Esophagus (tissue), 2 donors: ENCODE measurements at regions not wholly inside any gene's neighbourhood (a gene's known extent, or its start where the extent isn't known, plus 50 kb on each side); places are given as distances from the start of the nearest gene placed in this dataset.

ENCODE experiments used
- H3K27ac ChIP-seq, 2 donors: one replicate each; pipeline ENCODE4 v1.5.1; 2013; ENCODE audit warnings: low read depth in 2 of 2, mild to moderate bottlenecking in 2 of 2, inconsistent platforms in 1 of 2, low read length in 1 of 2, moderate library complexity in 1 of 2
- H3K27me3 ChIP-seq, 2 donors: one replicate each; pipeline ENCODE4 v1.6.1; 2013; ENCODE audit warnings: low read length in 2 of 2, control low read depth in 1 of 2, mild to moderate bottlenecking in 1 of 2; ENCODE audit not compliant: insufficient read depth in 2 of 2, control insufficient read depth in 1 of 2
- H3K36me3 ChIP-seq, 2 donors: one replicate each; pipeline ENCODE4 v1.6.1; 2013; ENCODE audit warnings: low read length in 1 of 2; ENCODE audit not compliant: control insufficient read depth in 2 of 2, insufficient read depth in 2 of 2
- H3K4me1 ChIP-seq, 2 donors: one replicate each; pipeline ENCODE4 v1.6.1; 2013; ENCODE audit warnings: low read length in 1 of 2; ENCODE audit not compliant: control insufficient read depth in 2 of 2, insufficient read depth in 2 of 2
- H3K4me3 ChIP-seq, 2 donors: one replicate each; pipeline ENCODE4 v1.5.1; 2013; ENCODE audit warnings: low read length in 2 of 2, mild to moderate bottlenecking in 2 of 2, low read depth in 1 of 2, moderate library complexity in 1 of 2
- H3K9me3 ChIP-seq, 2 donors: one replicate each; pipeline ENCODE4 v1.6.1; 2013; ENCODE audit warnings: mild to moderate bottlenecking in 2 of 2, low read depth in 1 of 2, low read length in 1 of 2, moderate library complexity in 1 of 2; ENCODE audit not compliant: control insufficient read depth in 2 of 2, insufficient read depth in 1 of 2
- WGBS, 2 donors: extraction: QIAGEN DNeasy Blood & Tissue Kit; methylation state at CpG; one replicate each; pipeline ENCODE4 v1.1.7; 2013; 5-methylcytosine and 5-hydroxymethylcytosine counted together
- donor health status: healthy with polysubstance abuse.
- donor health status: Bipolar disorder and iron deficiency.

DNA sequence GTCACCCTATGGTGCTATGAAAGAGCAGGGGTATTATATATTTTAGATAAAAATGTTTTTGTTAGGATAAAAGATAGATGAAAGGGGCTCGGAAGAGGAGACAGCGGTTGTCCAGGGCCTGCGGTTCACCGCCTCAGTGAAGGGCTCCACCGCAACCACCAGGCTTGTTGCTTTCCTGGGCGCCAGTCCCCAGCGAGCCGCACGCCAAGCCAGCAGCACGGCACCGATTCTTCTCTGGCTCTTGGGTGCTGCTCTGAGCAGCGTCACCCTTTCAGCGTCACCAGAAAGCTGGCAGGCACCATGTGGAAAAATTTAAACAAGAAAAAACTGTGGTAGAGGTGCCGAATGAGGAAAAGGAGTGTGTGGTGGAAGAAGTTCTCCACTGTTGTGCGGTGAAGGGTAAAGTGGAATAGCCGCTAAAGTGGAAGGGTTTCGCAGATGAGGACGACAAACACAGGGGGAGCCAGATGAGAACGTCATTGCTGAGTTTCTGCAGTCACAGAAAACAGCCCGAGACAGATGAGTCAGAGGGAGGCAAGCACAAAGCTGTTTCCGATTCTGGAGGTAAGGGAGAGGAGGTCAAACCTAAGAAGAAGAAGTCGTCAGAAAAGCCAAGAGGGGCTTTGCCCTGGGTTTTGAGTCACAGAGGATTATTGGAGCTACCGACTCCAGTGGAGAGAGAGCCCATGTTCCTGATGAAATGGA is 569.2 kb downstream of the ZBBX start:
- Histone ChIP-seq H3K4me3 (no peak overlapping the region), H3K9me3 (no peaks in the 10 kb centered on the region), H3K4me1 (no peaks in the 10 kb centered on the region), H3K27me3 (no peaks in the 10 kb centered on the region), H3K27ac (no peak overlapping the region), H3K36me3 (no peaks in the 10 kb centered on the region)
- WGBS, 2 donors: 91% methylated on average over 23 of the region's 23 CpGs

- Histone ChIP-seq H3K27ac (no peak overlapping the region), H3K4me1 (no peaks in the 10 kb centered on the region), H3K36me3 (no peaks in the 10 kb centered on the region), H3K27me3 (no peaks in the 10 kb centered on the region), H3K4me3 (no peak overlapping the region), H3K9me3 (peaks cover 0 to 11% of the 10 kb centered on the region in 2 donors)
- WGBS, 2 donors: 89 to 91% methylated on average over 4 of the region's 4 CpGs
Measured at GRCh38 chr3:166809520-166809919, 570.6 kb downstream of the ZBBX start.

- no peaks in the 10 kb centered on the region for H3K36me3 ChIP-seq
- H3K4me3 ChIP-seq: no peak overlapping the region
- no peaks in the 10 kb centered on the region for H3K27me3 ChIP-seq
- H3K4me1 ChIP-seq: no peaks in the 10 kb centered on the region
- no peaks in the 10 kb centered on the region for H3K9me3 ChIP-seq
- WGBS, 2 donors: 75 to 76% methylated on average over 4 of the region's 4 CpGs
- H3K27ac ChIP-seq: no peak overlapping the region
Measured at GRCh38 chr3:166788936-166789335, 591.2 kb downstream of the ZBBX start.

GRCh38 chr3:166785876-166786275 is 594.2 kb downstream of the ZBBX start:
- Histone ChIP-seq H3K4me1 (no peaks in the 10 kb centered on the region), H3K27me3 (no peaks in the 10 kb centered on the region), H3K36me3 (no peaks in the 10 kb centered on the region), H3K9me3 (no peaks in the 10 kb centered on the region), H3K27ac (no peak overlapping the region), H3K4me3 (no peak overlapping the region)
- WGBS, 2 donors: 20 to 24% methylated on average over 2 of the region's 2 CpGs

GRCh38 chr3:166783206-166783605 is 596.9 kb downstream of the ZBBX start:
- Histone ChIP-seq H3K9me3 (no peaks in the 10 kb centered on the region), H3K27me3 (no peaks in the 10 kb centered on the region), H3K36me3 (no peaks in the 10 kb centered on the region), H3K4me1 (no peaks in the 10 kb centered on the region), H3K27ac (no peak overlapping the region), H3K4me3 (no peak overlapping the region)
- 49 to 53% methylated on average over 2 of the region's 2 CpGs for WGBS, 2 donors

GRCh38 chr3:166764698-166765318 is 615.3 kb downstream of the ZBBX start:
- no peaks in the 10 kb centered on the region for H3K36me3 ChIP-seq
- no peaks in the 10 kb centered on the region for H3K4me1 ChIP-seq
- H3K27me3 ChIP-seq: no peaks in the 10 kb centered on the region
- H3K4me3 ChIP-seq: no peak overlapping the region
- no peak overlapping the region for H3K27ac ChIP-seq
- H3K9me3 ChIP-seq: peaks cover 0 to 7% of the 10 kb centered on the region in 2 donors
- WGBS, 2 donors: 73 to 74% methylated on average over 5 of the region's 5 CpGs

GRCh38 chr3:166759736-166760513 is 620.2 kb downstream of the ZBBX start:
- H3K27ac ChIP-seq: no peak overlapping the region
- no peaks in the 10 kb centered on the region for H3K27me3 ChIP-seq
- no peak overlapping the region for H3K4me3 ChIP-seq
- H3K9me3 ChIP-seq: peaks cover 0 to 5% of the 10 kb centered on the region in 2 donors
- no peaks in the 10 kb centered on the region for H3K36me3 ChIP-seq
- no peaks in the 10 kb centered on the region for H3K4me1 ChIP-seq
- 74 to 75% methylated on average over 9 of the region's 9 CpGs for WGBS, 2 donors

- no peaks in the 10 kb centered on the region for H3K27me3 ChIP-seq
- no peaks in the 10 kb centered on the region for H3K36me3 ChIP-seq
- no peak overlapping the region for H3K4me3 ChIP-seq
- no peaks in the 10 kb centered on the region for H3K4me1 ChIP-seq
- no peaks in the 10 kb centered on the region for H3K9me3 ChIP-seq
- no peak overlapping the region for H3K27ac ChIP-seq
- WGBS, 2 donors: 83 to 87% methylated on average over 2 of the region's 2 CpGs
Measured at GRCh38 chr3:166752214-166752613, 627.9 kb downstream of the ZBBX start.

DNA sequence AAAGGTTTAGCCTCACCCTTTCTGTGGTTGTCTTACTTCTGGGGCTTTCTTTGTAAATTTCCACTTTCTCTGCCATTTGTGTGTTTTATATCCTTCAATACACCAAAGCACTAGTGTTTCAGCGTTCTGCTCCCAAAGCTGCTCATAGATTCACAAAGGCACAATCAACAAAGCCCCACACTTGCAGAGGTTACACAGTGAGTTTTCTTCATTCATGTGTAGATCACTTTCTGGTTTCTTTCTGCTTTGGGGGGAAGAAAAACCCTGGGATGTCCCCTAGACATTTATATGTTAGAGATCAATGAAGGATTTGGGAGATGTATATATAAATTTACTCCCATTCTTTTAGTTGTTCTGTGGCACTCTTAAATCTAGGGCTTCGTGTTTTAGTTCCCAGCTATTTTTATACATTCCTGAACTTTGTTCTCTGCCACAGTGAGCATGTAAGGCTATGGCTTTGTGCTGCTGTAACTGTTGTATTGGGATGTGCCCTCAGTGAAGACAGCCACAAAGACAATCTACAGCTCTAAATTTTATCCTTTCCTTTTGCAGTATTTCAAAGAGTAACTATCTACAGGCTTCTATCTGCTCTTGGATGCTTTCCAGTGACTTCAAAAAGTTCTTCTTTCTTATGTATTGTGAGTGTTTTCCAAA is 636.5 kb downstream of the ZBBX start:
- no peaks in the 10 kb centered on the region for H3K4me1 ChIP-seq
- H3K4me3 ChIP-seq: no peak overlapping the region
- H3K27ac ChIP-seq: no peak overlapping the region
- no peaks in the 10 kb centered on the region for H3K36me3 ChIP-seq
- 22 to 30% methylated on average over 2 of the region's 2 CpGs for WGBS, 2 donors
- no peaks in the 10 kb centered on the region for H3K9me3 ChIP-seq
- no peaks in the 10 kb centered on the region for H3K27me3 ChIP-seq
